GM10248 (cell line): ENCODE measurements at regions not wholly inside any gene's neighbourhood (a gene's known extent, or its start where the extent isn't known, plus 50 kb on each side); places are given as distances from the start of the nearest gene placed in this dataset.

Experiments
- CTCF ChIA-PET: fragments of 300-600 bp; sonication (Branson Sonifier 250); formaldehyde crosslinking; extraction: SDS; loops from one replicate; lab custom pipeline; 2021; ENCODE audit warnings: antibody characterized with exemption; lab: Yijun Ruan, JAX
- POLR2A ChIA-PET: fragments of 350-650 bp; sonication (Branson Sonifier 250); formaldehyde crosslinking; extraction: SDS; loops from one replicate; lab custom pipeline; 2020; ENCODE audit warnings: antibody characterized with exemption; lab: Yijun Ruan, JAX
- DNase-seq: peaks from one replicate; pipeline ENCODE4 v3.0.0; 2012; ENCODE audit errors: extremely low spot score
- TF ChIP-seq, protein P1 (sequence below): IDR thresholded peaks from 2 replicates; pipeline ENCODE4 v1.5.1; 2012; ENCODE audit warnings: mild to moderate bottlenecking, low read depth; ENCODE audit errors: extremely low read depth, missing control alignments, control extremely low read depth

DNA sequence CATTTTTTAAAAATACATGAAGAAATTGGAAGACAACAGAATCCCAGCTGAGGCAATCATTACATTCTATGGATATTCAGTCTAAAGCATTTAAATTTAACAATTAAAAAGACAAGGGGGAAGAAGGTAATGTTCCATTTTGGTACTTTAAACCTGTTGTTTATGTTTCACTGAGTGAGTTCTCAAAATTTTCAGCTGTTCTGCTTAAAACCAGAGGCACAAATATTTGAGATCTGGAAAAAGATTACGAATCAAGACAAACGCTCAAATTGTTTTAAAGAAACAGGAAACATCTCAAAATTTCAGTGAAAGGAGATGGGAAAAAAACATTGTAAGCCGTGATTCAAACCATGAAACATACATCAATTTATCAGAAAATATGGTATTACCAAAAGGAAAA lies 656.2 kb upstream of the CHAC2 start:
- no peak for DNase-seq
- TF ChIP-seq, protein P1, sequence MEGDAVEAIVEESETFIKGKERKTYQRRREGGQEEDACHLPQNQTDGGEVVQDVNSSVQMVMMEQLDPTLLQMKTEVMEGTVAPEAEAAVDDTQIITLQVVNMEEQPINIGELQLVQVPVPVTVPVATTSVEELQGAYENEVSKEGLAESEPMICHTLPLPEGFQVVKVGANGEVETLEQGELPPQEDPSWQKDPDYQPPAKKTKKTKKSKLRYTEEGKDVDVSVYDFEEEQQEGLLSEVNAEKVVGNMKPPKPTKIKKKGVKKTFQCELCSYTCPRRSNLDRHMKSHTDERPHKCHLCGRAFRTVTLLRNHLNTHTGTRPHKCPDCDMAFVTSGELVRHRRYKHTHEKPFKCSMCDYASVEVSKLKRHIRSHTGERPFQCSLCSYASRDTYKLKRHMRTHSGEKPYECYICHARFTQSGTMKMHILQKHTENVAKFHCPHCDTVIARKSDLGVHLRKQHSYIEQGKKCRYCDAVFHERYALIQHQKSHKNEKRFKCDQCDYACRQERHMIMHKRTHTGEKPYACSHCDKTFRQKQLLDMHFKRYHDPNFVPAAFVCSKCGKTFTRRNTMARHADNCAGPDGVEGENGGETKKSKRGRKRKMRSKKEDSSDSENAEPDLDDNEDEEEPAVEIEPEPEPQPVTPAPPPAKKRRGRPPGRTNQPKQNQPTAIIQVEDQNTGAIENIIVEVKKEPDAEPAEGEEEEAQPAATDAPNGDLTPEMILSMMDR = no peak
- ChIA-PET POLR2A (no interaction called here), CTCF (no interaction called here)

DNA sequence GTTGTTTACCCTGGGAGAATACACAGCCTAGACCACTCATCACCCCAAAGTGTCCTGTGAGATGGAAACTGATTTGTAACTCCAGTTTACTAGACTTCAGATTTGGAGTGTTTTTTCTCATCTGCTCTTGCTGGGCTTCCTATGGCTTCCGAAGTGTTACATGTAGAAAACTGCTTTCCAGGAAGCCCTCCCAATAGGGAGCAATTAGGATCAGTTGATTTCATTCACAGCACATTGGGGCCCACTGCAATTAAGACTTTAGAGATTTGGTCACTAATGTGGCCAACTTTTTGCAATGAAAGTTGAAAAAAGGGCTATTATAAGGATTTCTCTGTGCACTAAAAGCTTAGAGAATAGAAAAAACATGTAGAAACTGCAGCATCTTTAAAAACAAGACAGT lies 656.6 kb upstream of the CHAC2 start:
- TF ChIP-seq, protein P1 = no peak
- no peak for DNase-seq
- CTCF ChIA-PET = no interaction called here
- POLR2A ChIA-PET = no interaction called here

DNA sequence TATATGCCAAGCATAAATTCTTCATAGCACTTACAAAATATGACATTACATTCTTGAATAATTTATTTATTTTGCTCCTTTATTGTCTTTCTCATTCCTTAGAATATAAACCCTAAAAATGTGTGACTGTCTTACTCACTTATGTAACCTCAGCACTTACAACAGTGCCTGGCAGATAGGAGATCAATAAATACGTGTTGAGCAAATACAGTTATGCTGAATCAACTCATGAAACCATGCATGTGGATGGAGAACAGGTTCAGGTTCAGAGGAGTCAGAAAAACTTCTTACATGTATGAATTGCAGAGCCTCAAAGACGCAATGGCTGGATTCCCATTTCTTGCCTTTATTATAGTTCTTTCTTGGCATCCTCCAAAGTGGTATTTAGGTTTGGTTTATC lies 659.4 kb upstream of the CHAC2 start:
- TF ChIP-seq, protein P1 = no peak
- CTCF ChIA-PET = no interaction called here
- no peak for DNase-seq

DNA sequence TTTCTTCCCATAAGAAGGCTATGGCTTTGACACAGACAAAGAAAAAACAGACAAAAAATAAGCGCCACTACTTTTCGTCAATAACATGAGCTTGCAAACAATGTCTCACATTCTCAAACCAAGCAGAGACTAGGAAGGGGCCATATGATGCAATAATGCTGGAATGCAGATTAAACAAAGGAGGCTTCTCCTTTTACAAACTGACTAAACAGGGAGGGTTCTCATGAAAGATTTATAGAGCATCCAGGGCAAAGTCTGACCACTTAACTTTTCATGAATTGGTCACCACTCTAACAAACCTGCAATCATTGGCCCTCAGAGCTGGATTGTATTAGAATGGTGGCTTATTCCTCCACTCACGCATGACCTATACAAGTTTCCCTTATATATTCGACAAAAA lies 663.3 kb upstream of the CHAC2 start:
- ChIA-PET POLR2A (no interaction called here), CTCF (interaction anchor here (1.4 kb wide), 1 partner anchor 10 kb away, joined by 3 read pairs; no protein-coding TSS in a partner anchor)
- TF ChIP-seq, protein P1 = no peak
- no peak for DNase-seq

More for the DNA sequence above, 659.4 kb upstream of the CHAC2 start:
- POLR2A ChIA-PET = no interaction called here

DNA sequence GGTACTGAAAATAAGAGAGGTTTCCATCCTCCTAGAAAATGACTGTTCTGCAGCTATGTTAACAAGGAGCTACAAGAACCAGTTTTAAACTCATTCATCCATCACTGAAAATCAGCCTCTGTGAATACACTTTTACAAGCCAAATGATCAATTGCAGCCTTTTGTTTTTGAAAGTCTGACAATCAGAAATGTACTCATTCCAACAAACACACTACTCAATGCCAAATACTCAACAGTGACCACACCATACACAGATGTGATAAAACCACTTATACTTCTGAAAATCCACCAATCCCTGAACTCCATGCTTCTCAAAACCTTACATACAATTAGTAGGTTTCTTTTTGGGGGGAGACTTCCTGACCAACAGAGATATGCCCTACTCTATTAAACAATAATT lies 663.9 kb upstream of the CHAC2 start:
- TF ChIP-seq, protein P1 = no peak
- POLR2A ChIA-PET = no interaction called here
- CTCF ChIA-PET = interaction anchor here (0.9 to 1.4 kb wide), 2 partner anchors 10 to 12 kb away, joined by 3 read pairs; no protein-coding TSS in a partner anchor
- DNase-seq = no peak

DNA sequence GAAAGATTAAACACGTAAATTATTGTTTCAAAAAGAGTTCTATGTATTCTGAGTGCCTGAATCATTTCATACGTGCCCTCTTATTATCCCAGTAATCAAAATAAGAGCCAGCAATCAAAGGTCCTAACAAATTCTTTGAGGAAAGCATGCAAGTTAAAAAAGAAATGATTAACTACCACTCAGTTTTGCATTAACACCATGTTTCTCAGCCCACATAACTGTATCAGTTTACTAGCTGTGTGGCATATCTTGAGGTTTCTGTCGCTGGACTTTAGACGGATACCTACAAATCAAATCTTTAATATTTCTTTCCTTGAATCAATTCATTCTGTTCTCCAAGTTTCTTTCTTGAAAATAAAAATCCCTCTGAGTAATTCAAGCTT lies 668.9 kb upstream of the CHAC2 start:
- DNase-seq = no peak
- POLR2A ChIA-PET = no interaction called here
- CTCF ChIA-PET = interaction anchor here (1.6 kb wide), 1 partner anchor 30 kb away, joined by 3 read pairs; no protein-coding TSS in a partner anchor
- TF ChIP-seq, protein P1 = no peak

DNA sequence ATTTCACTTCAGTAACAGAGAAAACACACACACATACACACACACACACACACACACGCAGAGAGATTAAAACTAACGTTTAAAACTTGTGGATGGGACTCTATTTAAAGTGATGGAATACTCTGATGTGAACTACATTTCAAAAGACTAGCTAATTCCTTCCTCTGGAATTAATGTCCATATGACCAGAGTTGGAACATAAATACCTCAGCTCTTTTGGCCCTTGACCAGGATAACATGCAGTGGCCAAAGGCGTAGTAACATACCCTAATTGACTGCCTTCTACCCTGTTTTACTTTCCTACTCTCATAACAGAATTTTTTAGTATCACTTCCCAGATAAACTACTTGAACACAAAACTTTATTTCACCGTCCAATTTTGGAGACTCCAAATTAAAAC lies 671.3 kb upstream of the CHAC2 start:
- TF ChIP-seq, protein P1 = no peak
- ChIA-PET CTCF (no interaction called here), POLR2A (no interaction called here)
- no peak for DNase-seq
